ENCODE measurements at regions not wholly inside any gene's neighbourhood (a gene's known extent, or its start where the extent isn't known, plus 50 kb on each side); places are given as distances from the start of the nearest gene placed in this dataset.
"Not testable (repeated sequence)": the region's sequence is repeated elsewhere in the genome, so short reads cannot be mapped to it uniquely, and the experiment has no call there.

DNA sequence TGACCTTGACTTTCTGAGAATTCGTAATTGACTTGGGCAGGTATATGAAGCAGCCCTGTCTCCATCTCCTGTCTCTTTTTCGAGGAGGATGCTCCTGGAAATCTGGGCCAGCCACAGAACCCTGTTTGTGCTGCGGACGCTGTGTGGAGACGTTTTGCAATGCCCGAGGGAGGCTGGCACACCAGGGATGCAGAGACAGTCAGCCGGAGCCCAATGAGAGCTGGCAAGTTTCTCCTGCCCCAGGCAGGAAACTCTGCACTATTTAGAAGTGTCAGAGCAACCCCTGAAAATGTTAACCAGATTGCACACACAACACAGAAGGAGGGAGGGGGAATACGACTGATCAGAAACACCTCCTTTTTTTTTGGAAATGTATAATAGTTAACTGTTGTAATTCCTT is 103.2 kb upstream of the DYRK2 start:
- no peak overlapping the region for H3K27ac Mint-ChIP-seq (ENCODE audit: unreplicated experiment)
- H3K36me3 Mint-ChIP-seq (ENCODE audit: insufficient read depth, unreplicated experiment), result no peaks in the 10 kb centered on the region
- no TSS peak for BruUV-seq (replicated peaks)
- H3K4me1 Mint-ChIP-seq (ENCODE audit: low read depth, unreplicated experiment), result peaks cover 39% of the 10 kb centered on the region
- TF ChIP-seq, protein P1, sequence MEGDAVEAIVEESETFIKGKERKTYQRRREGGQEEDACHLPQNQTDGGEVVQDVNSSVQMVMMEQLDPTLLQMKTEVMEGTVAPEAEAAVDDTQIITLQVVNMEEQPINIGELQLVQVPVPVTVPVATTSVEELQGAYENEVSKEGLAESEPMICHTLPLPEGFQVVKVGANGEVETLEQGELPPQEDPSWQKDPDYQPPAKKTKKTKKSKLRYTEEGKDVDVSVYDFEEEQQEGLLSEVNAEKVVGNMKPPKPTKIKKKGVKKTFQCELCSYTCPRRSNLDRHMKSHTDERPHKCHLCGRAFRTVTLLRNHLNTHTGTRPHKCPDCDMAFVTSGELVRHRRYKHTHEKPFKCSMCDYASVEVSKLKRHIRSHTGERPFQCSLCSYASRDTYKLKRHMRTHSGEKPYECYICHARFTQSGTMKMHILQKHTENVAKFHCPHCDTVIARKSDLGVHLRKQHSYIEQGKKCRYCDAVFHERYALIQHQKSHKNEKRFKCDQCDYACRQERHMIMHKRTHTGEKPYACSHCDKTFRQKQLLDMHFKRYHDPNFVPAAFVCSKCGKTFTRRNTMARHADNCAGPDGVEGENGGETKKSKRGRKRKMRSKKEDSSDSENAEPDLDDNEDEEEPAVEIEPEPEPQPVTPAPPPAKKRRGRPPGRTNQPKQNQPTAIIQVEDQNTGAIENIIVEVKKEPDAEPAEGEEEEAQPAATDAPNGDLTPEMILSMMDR (IDR thresholded peaks at IDR 0.05; ENCODE audit: unreplicated experiment), result no peak
- CTCF ChIA-PET, result no interaction called here
- no peak overlapping the region for H3K4me3 Mint-ChIP-seq (ENCODE audit: low read depth, unreplicated experiment)
- DNase-seq, result no peak
- no peaks in the 10 kb centered on the region for H3K27me3 Mint-ChIP-seq (ENCODE audit: unreplicated experiment)
- H3K9me3 Mint-ChIP-seq (ENCODE audit: low read depth, unreplicated experiment), result no peaks in the 10 kb centered on the region
- intact Hi-C loops (cut with micrococcal nuclease; ENCODE audit: unreplicated experiment), result no loop called here

DNA sequence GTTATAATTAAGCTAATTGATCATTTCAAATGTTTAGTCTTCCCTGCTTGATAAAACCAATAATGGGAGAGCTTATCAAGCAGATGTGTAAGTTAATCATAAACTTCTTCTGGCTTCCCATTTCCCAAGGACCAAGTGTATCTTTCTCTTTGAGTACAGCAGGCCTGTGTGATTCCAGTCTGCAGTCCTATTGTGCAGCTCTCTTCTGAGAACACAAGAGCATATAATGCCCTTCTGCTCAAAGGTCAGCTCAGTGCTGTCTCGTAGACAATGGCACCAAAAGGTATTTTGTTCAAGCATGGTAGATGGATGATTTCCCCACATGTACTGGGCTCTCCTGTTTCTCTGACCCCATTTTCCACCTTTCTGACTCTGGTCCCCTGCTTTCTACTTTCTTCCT is 101.8 kb upstream of the DYRK2 start:
- Mint-ChIP-seq H3K27me3 (ENCODE audit: unreplicated experiment) (no peaks in the 10 kb centered on the region), H3K27ac (ENCODE audit: unreplicated experiment) (no peak overlapping the region), H3K9me3 (ENCODE audit: low read depth, unreplicated experiment) (no peaks in the 10 kb centered on the region), H3K4me3 (ENCODE audit: low read depth, unreplicated experiment) (no peak overlapping the region), H3K4me1 (ENCODE audit: low read depth, unreplicated experiment) (peaks cover 29% of the 10 kb centered on the region), H3K36me3 (ENCODE audit: insufficient read depth, unreplicated experiment) (no peaks in the 10 kb centered on the region)
- no peak for DNase-seq
- CTCF ChIA-PET, result no interaction called here
- TF ChIP-seq, protein P1 (IDR thresholded peaks at IDR 0.05; ENCODE audit: unreplicated experiment), result no peak
- intact Hi-C loops (cut with micrococcal nuclease; ENCODE audit: unreplicated experiment), result no loop called here
- BruUV-seq (replicated peaks), result no TSS peak

DNA sequence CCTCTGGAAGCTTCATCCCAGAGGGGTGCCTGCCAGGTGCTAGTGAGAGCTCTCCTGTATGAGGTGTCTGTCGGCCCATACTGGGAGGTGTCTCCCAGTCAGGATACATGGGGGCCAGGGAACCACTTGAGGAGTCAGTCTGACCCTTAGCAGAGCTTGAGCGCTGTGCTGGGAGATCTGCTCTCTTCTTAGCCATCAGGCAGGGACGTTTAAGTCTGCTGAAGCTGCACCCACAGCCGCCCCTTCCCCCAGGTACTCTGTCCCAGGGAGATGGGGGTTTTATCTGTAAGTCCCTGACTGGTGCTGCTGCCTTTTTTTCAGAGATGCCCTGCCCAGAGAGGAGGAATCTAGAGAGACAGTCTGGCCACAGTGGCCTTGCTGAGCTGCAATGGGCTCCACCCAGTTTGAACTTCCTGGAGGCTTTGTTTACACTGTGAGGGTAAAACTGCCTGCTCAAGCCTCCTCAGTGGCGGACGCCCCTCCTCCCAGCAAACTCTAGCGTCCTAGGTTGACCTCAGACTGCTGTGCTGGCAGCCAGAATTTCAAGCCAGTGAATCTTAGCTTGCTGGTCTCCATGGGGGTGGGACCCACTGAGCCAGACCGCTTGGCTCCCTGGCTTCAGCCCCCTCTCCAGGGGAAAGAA is 93.3 kb upstream of the DYRK2 start:
- intact Hi-C loops (cut with micrococcal nuclease; ENCODE audit: unreplicated experiment), result loop anchor here (5.0 kb wide), 1 partner anchor 92 kb away; the partner anchor contains the start of gene DYRK2
- not testable (repeated sequence) for BruUV-seq (replicated peaks); H3K27ac Mint-ChIP-seq (ENCODE audit: unreplicated experiment); H3K36me3 Mint-ChIP-seq (ENCODE audit: insufficient read depth, unreplicated experiment); H3K27me3 Mint-ChIP-seq (ENCODE audit: unreplicated experiment); H3K9me3 Mint-ChIP-seq (ENCODE audit: low read depth, unreplicated experiment); H3K4me3 Mint-ChIP-seq (ENCODE audit: low read depth, unreplicated experiment)
- CTCF ChIA-PET, result interaction anchor here (0.6 to 1.0 kb wide), 2 partner anchors 21 to 38 kb away, joined by 3 to 4 read pairs; no protein-coding TSS in a partner anchor
- peak; percentile 77 for DNase-seq
- peaks cover 11% of the 10 kb centered on the region for H3K4me1 Mint-ChIP-seq (ENCODE audit: low read depth, unreplicated experiment)

DNA sequence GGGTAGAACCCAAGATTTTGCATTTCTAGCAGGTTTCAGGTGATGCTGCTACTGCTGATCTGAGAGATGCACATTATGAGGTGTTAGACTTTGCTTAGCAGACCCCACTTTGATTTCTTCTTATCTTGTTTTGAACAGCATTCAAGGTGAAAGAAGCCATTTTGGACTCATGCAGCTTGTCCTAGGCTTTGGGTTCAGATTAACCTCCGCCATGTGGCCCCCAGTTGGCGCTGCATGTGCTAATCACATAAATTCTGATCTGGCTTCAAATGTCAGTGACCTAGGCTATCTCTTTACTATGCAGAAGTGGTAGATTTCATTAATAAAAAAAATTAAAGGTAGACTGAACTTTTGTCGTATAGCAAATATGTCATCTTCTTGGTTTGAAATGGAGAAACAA is 89.8 kb upstream of the DYRK2 start:
- CTCF ChIA-PET, result no interaction called here
- Mint-ChIP-seq H3K36me3 (ENCODE audit: insufficient read depth, unreplicated experiment) (peaks cover 4% of the 10 kb centered on the region), H3K4me1 (ENCODE audit: low read depth, unreplicated experiment) (peaks cover 24% of the 10 kb centered on the region), H3K27me3 (ENCODE audit: unreplicated experiment) (no peaks in the 10 kb centered on the region), H3K4me3 (ENCODE audit: low read depth, unreplicated experiment) (no peak overlapping the region), H3K27ac (ENCODE audit: unreplicated experiment) (no peak overlapping the region), H3K9me3 (ENCODE audit: low read depth, unreplicated experiment) (peaks cover 6% of the 10 kb centered on the region)
- no peak for DNase-seq
- BruUV-seq (replicated peaks), result no TSS peak
- TF ChIP-seq, protein P1 (IDR thresholded peaks at IDR 0.05; ENCODE audit: unreplicated experiment), result no peak
- intact Hi-C loops (cut with micrococcal nuclease; ENCODE audit: unreplicated experiment), result loop anchor here (5.0 kb wide), 1 partner anchor 89 kb away; the partner anchor contains the start of gene DYRK2

DNA sequence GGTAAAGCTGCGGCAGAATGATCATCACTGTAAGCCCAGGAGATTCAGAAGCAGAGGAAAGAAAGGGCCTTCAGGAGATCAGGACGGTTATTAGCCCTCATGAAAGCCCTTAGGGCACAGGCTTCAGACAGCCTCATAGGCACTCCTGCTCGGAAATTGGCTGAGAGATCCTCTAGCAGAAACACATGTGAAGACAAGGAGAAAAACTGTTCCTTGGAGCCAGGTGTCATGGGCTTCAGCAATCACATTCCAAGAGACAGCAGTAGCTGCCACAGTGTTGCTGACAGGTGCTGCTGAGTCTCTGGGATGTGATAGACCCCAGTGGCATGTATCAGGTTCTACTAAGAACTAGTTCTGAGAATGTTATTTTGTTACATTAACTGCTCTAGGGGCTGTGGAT is 88.8 kb upstream of the DYRK2 start:
- H3K4me3 Mint-ChIP-seq (ENCODE audit: low read depth, unreplicated experiment), result no peak overlapping the region
- no TSS peak for BruUV-seq (replicated peaks)
- TF ChIP-seq, protein P1 (IDR thresholded peaks at IDR 0.05; ENCODE audit: unreplicated experiment), result no peak

More for the DNA sequence above, 88.8 kb upstream of the DYRK2 start:
- DNase-seq, result no peak
- H3K36me3 Mint-ChIP-seq (ENCODE audit: insufficient read depth, unreplicated experiment), result peaks cover 5% of the 10 kb centered on the region
- intact Hi-C loops (cut with micrococcal nuclease; ENCODE audit: unreplicated experiment), result loop anchor here (5.0 kb wide), 1 partner anchor 88 kb away; the partner anchor contains the start of gene DYRK2
- peaks cover 6% of the 10 kb centered on the region for H3K9me3 Mint-ChIP-seq (ENCODE audit: low read depth, unreplicated experiment)
- CTCF ChIA-PET, result no interaction called here
- H3K4me1 Mint-ChIP-seq (ENCODE audit: low read depth, unreplicated experiment), result peaks cover 27% of the 10 kb centered on the region
- no peaks in the 10 kb centered on the region for H3K27me3 Mint-ChIP-seq (ENCODE audit: unreplicated experiment)
- H3K27ac Mint-ChIP-seq (ENCODE audit: unreplicated experiment), result no peak overlapping the region
